ENCODE measurements at regions not wholly inside any gene's neighbourhood (a gene's known extent, or its start where the extent isn't known, plus 50 kb on each side); places are given as distances from the start of the nearest gene placed in this dataset.

GRCh38 chr15:39430389-39430788 is 150.5 kb upstream of the THBS1 start:
- no peak for TF ChIP-seq CTCF (conservative IDR thresholded peaks at IDR 0.05; ENCODE audit: low read depth, low read length)
- no peak for TF ChIP-seq EZH2 (IDR thresholded peaks at IDR 0.05; ENCODE audit: borderline replicate concordance, low read depth, low read length, poor library complexity, severe bottlenecking)
